Activated T-helper 17 cell treated with anti-CD3 and anti-CD28 coated beads, Interleukin-2, amount 50 U/mL, for 72 hours (primary cell): ENCODE measurements at regions not wholly inside any gene's neighbourhood (a gene's known extent, or its start where the extent isn't known, plus 50 kb on each side); places are given as distances from the start of the nearest gene placed in this dataset.

Experiments
- ATAC-seq: fragments of 150-1000 bp; cut with Tn5 transposase; replicated peaks from 2 replicates; pipeline ENCODE4 v1.10.0; 2021; ENCODE audit warnings: mild to moderate bottlenecking, moderate library complexity
- H3K27ac Mint-ChIP-seq: one replicate; pipeline ENCODE4 v1.8.0; 2022; ENCODE audit warnings: mixed read lengths
- H3K27me3 Mint-ChIP-seq: one replicate; pipeline ENCODE4 v1.8.0; 2022; ENCODE audit warnings: mixed read lengths
- H3K36me3 Mint-ChIP-seq: one replicate; pipeline ENCODE4 v1.8.0; 2022; ENCODE audit warnings: low read depth, mild to moderate bottlenecking, mixed read lengths
- H3K4me1 Mint-ChIP-seq: one replicate; pipeline ENCODE4 v1.8.0; 2022; ENCODE audit warnings: mixed read lengths
- H3K4me3 Mint-ChIP-seq: one replicate; pipeline ENCODE4 v1.8.0; 2022; ENCODE audit warnings: mild to moderate bottlenecking, mixed read lengths
- H3K9me3 Mint-ChIP-seq: one replicate; pipeline ENCODE4 v1.8.0; 2022; ENCODE audit warnings: mixed read lengths

DNA sequence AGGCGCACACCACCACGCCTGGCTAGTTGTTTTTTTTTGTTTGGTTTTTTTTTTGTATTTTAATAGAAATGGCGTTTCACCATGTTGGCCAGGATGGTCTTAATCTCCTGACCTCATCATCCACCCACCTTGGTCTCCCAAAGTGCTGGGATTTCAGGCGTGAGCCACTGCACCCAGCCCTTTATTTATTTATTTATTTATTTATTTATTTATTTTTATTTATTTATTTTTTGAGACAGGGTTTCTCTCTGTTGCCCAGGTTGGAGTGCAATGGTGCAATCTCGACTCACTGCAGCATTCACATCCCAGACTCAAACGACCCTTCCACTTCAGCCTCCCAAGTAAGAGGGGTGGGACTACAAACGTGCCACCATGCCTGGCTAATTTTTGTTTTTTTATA is 63.0 kb upstream of the ADAMTSL1 start:
- Mint-ChIP-seq H3K4me1 (no peaks in the 10 kb centered on the region), H3K27me3 (peaks cover 16% of the 10 kb centered on the region), H3K36me3 (no peaks in the 10 kb centered on the region), H3K27ac (no peak overlapping the region), H3K4me3 (no peak overlapping the region), H3K9me3 (peaks cover 4% of the 10 kb centered on the region)
- no peak for ATAC-seq

DNA sequence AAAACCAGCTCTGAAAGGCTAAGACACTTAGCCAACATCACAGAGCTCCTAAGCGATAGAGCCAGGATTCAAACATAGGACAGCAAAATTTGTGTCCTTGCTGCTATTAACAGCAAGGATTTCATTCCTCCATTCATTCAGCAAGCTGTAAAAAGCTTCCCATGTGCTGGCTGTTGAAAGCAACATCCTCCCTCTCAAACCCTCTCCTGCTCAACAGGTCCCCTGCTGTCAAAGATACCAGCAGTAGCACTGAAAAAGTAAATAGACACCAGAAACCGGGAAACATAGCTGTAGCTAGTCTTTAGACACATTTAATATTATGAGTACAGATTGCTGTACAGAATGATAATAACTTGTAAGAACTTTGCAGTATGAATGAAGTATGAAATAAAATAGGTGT is 52.6 kb upstream of the ADAMTSL1 start:
- no peak for ATAC-seq
- Mint-ChIP-seq H3K4me3 (no peak overlapping the region), H3K9me3 (peaks cover 3% of the 10 kb centered on the region), H3K36me3 (no peaks in the 10 kb centered on the region), H3K27ac (no peak overlapping the region), H3K4me1 (no peaks in the 10 kb centered on the region), H3K27me3 (peaks cover 4% of the 10 kb centered on the region)

DNA sequence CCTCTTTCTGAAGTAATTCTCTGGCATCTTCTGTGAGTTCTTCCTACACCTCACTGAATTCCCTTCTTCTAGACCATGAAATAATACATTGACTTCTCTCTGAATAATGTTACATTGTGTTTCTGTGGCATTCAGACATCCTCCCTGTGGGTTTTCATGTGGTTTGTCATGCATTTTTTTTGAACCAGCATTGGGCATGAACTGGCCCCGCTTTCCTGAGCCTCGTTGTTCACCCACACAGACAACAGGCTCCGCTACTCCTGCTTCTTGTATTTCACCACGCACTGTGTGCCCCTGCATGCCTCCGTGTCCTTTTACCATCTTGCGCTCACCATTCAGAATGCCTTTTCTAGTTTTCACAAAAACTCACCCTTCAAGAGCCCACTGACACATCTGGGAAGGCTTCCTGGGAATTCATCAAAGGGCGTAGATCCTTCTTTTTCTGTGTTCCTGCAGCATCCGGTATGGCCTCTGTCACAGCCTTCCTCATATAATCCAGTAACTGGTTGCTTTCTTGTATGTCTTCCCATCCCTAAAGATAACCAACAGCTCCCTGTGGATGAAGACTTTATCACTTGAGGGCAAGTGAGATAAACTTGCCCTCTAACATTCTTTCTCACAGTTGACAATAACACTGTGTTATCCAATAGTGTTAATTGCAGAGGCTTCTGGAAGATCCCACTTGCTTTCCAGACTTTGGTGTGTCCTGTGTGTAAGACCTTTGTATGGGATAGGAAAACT is 51.5 kb upstream of the ADAMTSL1 start:
- H3K27me3 Mint-ChIP-seq, result peaks cover 4% of the 10 kb centered on the region
- no peak overlapping the region for H3K27ac Mint-ChIP-seq
- H3K9me3 Mint-ChIP-seq, result peaks cover 3% of the 10 kb centered on the region
- no peaks in the 10 kb centered on the region for H3K4me1 Mint-ChIP-seq
- H3K36me3 Mint-ChIP-seq, result no peaks in the 10 kb centered on the region
- H3K4me3 Mint-ChIP-seq, result no peak overlapping the region
- ATAC-seq, result no peak

DNA sequence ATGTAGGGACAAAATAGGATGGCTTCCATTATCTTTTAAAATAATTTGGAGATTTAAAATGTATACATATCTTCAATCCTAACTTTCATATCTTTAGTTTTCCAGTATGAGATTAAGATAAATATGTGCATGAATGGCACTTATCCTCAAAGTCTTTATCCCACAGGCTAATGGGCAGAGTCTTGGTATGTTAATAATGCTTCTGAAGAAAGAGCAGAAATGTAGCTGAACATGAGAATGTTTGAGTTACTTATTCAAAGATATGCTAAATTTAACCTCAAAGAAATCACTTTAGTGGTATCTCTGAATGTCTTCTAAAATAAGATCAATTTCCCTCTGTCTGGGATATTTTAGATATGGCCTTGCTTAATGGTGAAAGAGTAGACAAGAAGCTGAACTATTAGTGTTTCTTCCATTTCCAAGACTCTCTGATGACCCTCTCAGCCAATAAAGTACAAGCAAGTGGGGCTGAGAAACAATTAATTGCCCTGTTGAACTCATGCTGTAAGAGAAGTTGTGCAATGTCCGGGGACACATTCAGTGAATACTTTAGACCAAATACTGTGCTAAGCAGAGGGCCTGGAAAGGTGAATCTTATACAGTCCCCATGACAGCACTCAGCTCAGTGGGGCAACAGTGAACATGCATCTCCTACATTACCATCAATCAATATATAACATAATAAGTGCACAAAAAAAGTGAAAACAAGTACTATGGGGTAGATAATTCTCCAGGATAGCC is 50.0 kb upstream of the ADAMTSL1 start:
- no peaks in the 10 kb centered on the region for H3K9me3 Mint-ChIP-seq
- H3K4me3 Mint-ChIP-seq, result no peak overlapping the region
- no peak for ATAC-seq
- no peaks in the 10 kb centered on the region for H3K4me1 Mint-ChIP-seq
- H3K27ac Mint-ChIP-seq, result no peak overlapping the region
- no peaks in the 10 kb centered on the region for H3K36me3 Mint-ChIP-seq
- H3K27me3 Mint-ChIP-seq, result peaks cover 4% of the 10 kb centered on the region
